Medulla oblongata (tissue), 1 donor: ENCODE measurements at regions not wholly inside any gene's neighbourhood (a gene's known extent, or its start where the extent isn't known, plus 50 kb on each side); places are given as distances from the start of the nearest gene placed in this dataset.
"Not testable (repeated sequence)": the region's sequence is repeated elsewhere in the genome, so short reads cannot be mapped to it uniquely, and the experiment has no call there.

ENCODE experiments used
- DNase-seq: peaks from one replicate; pipeline ENCODE4 v3.0.0-alpha.2; 2015; ENCODE audit errors: extremely low spot score

DNA sequence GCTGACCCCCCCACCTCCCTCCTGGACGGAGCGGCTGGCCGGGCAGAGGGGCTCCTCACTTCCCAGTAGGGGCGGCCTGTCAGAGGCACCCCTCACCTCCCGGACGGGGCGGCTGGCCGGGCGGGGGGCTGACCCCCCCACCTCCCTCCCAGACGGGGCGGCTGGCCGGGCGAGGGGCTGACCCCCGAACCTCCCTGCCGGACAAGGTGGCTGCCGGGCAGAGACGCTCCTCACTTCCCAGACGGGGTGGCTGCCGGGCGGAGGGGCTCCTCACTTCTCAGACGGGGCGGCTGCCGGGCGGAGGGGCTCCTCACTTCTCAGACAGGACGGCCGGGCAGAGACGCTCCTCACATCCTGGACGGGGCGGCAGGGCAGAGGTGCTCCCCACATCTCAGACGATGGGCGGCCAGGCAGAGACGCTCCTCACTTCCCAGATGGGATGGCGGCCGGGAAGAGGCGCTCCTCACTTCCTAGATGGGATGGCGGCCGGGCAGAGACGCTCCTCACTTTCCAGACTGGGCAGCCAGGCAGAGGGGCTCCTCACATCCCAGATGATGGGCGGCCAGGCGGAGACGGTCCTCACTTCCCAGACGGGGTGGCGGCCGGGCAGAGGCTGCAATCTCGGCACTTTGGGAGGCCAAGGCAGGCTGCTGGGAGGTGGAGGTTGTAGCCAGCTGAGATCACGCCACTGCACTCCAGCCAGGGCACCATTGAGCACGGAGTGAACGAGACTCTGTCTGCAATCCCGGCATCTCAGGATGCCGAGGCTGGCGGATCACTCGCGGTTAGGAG lies 66.2 kb upstream of the PAPPA2 start:
- not testable (repeated sequence) for DNase-seq

DNA sequence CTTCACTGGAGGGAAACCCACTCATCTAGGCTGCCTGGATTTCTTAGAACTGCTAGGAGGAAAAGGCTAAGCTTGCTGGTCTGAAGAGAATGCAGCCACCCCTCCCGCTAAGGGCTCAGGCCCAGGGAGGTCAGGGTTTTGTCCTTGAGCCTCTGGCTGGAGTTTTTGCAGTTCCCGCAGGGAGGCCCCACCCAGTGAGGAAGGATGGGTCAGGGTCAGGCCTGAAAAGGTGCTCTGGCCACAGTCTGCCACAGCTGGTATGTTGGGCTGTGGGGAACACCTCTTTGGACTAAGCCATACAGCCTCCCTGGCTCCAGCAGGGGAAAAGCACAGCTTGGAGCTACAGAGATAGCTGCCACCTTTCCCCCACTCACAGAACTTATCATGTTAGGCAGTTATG lies 71.4 kb upstream of the PAPPA2 start:
- no peak for DNase-seq

DNA sequence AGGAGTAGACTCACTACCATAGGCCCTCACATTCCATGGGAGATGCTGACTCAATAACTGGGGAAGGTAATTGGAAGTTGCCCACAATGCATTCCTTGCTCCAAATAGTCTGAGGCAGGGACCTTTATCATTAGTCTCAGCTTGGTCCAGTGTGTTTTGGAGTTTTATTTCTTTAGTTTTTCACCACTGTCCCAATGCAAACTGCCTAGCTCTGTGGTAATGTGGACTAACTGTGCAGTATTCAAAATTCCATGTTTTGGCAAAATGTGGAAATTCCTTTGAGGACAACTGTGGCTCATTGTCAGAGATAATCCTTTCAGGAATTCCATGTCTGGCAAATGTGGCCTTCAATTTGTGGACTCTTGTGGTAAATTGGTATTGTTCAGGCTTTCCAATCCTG lies 78.1 kb upstream of the PAPPA2 start:
- DNase-seq = no peak

DNA sequence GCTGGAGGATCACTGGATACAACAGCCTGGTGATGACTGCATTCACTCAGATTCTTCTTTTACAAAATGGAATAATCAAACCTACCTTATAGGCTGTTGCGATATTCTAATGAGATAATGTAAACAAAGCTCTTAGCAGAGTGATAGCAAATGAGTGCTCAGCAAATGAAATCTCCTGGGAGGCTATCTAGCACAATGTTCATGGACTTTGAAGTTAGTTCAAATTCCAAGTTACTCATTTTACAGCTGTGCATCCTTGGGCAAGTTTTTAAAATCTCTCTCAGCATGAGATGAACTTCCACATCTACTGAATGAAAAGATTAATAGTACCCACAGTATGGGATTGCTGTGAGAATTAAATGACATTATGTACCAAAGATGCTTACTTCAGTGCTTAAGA lies 80.8 kb upstream of the PAPPA2 start:
- DNase-seq = no peak

DNA sequence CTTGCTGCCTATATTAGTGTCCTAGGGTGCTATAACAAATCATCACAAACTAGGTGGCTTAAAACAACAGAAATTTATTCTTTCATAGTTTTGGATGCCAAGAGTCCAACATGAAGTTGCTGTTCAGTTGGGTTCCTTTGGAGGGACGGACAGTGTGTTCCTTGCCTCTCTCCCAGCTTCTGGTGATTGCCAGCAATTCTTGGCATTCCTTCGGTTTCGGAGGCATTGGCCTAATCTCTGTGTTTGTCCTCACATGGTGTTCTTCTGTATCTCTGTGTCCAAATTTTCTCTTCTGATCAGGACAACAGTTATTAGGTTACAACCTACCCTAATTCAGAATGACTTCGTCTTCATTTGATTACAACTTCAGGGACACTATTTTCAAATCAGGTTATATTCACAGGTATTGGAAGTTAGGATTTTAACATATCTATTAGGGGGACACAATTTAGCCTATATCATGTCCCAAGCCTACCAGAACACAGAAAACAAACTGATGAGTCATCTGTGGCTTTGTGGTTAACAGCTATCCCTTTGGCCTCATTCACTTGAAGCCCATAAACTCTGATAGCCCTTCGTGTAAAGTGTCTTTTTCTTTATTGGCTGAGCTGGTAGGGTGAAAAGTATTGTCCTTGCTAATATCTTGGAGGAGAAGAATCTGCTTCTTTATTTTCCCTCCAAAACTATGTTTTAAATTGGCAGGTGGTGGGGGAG lies 83.2 kb upstream of the PAPPA2 start:
- no peak for DNase-seq

DNA sequence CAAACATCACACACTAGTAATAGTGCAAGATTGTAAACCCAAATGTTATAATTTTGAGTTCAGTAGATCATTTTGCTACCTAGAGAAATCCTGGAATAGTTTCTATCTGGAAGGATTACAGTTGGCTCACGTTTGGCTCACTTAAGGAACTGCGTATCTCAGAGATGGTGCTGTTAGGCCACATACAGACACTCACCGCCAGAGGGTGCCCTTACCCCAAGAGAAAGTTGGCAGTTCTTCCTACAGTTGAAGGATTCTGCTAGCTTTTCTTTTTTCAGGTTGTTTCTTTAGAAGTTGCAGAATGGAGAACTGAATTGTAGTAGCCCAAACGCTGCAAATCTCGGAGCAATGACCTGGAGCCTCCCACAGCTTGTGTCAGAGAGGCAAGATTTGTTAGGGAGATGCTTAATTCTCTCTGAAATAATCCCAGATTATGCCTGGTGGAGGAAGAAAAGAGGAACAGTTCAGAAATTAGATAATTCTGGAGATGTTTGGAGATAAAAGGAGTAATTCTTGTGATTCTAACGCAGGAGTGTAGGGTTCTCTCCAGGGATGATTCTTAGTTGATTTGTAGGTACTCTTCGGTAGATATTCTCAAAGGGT lies 87.9 kb upstream of the PAPPA2 start:
- DNase-seq = peak; percentile 83

DNA sequence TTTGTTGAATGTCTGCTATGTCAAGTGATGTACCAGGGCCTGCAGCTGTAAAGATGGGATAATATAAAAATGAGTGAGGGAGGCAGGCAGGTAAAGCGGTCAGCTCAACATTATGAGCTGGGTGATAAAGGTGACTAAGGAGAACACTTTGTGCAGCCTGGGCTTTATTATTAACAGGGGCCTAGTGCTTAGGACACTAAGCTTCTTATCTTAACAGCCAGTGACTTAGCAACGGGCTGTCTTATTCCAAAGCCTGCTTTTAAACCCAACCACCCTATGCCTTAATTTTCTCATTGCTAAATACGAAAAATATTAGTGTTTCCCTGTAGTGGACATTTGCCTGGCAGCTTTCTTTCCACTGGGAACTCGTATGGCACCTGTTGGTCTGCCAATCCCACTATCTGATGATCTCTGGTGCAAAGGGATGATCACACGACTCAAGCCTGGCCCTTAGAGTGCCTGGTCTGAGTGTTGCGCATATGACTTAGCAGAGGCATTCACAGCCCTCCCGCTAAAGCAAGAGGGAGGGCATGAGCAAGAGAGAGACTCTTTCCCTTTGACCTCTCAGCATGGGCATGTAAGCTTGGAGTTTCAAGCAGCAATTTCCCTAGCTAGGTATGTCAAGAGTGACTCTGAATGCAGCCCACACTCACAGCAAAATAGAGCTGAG lies 98.6 kb upstream of the PAPPA2 start:
- DNase-seq = no peak

DNA sequence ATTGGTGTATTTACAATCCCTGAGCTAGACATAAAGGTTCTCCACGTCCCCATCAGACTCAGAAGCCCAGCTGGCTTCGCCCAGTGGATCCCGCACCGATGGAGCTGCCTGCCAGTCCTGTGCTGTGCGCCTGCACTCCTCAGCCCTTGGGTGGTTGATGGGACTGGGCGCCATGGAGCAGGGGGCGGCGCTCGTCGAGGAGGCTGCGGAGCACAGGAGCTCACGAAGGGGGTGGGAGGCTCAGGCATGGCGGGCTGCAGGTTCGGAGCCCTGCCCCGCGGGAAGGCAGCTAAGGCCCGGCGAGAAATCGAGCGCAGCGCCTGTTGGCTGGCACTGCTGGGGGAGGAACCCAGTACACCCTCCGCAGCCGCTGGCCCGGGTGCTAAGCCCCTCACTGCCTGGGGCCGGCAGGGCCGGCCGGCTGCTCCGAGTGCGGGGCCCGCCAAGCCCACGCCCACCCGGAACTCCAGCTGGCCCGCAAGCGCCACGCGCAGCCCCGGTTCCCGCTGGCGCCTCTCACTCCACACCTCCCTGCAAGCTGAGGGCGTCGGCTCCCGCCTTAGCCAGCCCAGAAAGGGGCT lies 113.8 kb upstream of the PAPPA2 start:
- DNase-seq = not testable (repeated sequence)

DNA sequence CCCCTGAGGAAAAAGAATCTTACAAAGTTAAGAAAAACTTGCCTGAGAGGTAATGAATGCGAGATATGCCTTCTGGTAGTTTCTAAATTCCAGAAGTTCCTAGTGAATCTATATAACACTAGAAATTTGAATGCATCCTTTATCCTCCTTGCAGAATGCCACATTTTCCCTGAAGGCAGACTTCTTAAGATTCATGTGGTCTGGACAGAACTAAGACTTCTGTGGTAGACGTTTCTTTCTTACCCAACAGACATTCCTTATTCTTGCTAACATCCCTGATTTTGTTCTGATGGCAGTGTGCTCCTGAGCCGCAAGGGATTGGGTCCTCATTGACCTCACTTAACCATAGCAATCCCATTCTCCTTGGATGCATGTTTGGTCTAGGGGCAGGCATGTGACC lies 121.3 kb upstream of the PAPPA2 start:
- DNase-seq = no peak

DNA sequence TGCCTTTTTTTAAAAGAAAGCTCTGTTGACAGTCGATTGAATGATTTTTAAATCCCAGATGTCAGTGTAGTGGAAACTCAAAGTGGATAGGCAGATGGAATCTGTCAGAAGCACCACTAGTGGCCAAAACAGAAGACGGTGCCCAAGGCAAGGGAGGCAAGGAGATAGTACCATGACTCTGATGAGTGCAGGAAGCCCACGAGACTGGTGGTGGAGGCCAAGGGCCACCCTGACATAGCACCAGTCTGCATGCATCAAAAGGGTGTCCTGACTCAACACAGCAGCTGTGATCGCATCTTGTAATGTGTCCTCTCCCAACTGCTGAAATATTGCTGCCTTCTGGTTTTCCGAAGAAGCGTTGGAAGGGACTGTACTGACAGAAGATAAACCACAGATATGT lies 124.1 kb upstream of the PAPPA2 start:
- DNase-seq = no peak

DNA sequence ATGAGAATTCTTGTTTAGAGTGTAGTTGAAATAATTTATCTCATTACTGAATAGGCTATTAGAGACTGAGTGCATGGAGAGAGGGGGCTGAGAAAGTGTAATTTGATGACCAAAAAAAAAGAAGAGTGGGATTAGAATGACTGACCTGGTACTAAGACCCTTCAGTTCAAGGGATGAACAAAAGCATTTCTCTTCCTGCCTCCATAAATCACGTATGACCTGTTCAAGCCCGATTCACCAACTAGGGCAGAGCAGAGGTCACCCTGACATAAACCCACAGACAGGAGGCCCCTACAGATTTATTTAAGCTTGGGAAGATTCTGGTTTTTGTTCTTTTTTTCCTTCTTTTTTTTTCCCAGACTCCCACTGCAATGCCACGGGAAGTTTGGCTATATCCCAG lies 123.7 kb upstream of the COP1 start:
- no peak for DNase-seq

DNA sequence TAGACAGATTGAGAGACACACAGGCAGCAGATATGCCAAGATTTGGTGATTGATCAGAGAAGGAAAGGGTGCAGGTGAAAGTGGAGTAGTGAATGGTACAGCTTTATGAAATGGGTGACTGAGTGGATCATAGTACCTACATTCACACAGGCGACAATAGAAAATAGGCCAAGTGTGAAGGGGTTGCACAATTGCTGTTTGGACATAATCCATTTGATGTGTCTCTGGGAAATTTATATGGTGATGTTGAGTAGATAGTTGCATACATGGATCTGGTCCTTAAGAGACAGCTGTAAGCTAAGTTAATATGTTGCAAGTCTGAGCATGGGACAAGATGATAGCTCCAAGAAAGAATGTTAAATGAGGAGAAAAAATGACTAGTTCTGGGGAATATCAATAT lies 118.6 kb upstream of the COP1 start:
- DNase-seq = no peak

DNA sequence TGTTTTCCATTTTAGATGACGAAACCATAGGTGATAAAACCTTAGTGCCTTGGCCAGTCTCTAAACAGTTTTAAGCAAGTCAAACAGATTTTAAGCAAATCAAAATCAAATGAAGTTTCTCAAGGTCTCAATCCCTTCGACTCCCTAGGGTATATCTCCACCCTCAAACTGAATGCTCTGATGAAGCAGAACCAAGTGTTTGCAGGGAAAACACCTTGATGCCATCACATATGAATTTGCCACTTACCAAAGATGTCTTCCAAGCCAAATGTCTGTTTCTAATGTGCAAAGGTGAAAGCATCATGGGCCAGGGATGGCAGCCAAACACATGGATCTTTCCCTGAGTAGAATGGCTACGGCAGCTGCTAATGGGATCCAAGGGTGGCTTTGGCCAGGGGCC lies 116.4 kb upstream of the COP1 start:
- no peak for DNase-seq

DNA sequence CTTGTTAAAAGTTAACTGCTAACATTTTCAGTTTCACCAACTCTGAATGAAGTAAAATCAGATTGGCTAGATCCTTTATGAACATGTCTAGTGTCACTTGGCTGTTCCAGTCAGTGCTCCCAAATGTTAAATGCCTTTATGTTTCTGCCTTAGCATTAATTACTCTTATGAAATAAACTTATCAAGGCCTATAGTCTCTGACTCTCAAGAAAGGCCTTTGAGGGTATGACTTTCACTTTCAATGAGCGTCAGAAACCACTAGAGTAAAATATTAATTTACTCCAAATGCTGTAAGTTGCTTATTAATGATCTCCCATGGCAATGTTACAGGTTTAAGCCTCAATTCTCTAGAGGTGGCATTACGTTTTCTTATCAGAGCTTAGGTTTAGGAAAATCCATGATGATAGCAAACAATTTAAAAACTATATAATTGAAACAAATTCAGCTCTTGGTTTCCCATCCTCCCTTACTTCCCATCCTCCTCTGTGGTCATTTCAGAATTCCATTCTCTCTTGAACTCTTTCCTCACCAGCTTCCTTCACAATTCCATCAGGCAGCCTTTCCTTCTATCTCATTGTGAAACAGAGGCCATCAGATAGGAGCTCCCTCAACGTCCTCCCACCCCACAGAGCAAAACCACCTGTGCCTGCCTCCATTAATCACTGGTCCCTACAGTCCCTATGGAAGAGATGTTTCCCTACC lies 108.6 kb upstream of the COP1 start:
- DNase-seq = no peak

DNA sequence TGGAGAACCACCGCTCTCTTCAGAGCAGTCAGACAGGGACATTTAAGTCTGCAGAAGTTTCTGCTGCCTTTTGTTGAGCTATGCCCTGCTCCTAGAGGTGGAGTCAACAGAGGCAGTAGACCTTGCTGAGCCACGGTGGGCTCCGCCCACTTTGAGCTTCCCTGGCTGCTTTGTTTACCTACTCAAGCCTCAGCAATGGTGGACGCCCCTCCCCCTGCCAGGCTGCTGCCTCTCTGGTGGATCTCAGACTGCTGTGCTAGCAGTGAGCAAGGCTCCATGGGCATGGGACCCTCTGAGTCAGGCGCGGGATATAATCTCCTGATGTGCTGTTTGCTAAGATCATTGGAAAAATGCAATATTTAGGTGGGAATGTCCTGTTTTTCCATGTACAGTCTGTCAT lies 89.5 kb upstream of the COP1 start:
- not testable (repeated sequence) for DNase-seq

DNA sequence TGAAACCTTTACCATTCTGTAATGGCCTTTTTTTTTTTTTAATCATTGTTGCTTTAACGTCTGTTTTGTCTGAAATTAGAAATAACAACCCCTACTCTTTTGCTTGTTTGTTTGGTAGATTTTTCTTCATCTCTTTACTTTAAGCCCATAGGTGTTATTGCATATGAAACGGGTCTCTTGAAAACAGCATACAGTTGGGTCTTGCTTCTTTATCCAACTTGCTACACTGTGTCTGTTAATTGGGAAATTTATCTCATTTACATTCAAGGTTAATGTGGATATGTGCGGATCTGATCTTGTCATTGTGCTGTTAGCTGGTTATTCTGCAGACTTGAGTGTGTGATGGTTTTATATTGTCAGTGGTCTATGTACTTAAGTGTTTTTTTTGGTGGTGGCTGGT lies 78.9 kb upstream of the COP1 start:
- no peak for DNase-seq

DNA sequence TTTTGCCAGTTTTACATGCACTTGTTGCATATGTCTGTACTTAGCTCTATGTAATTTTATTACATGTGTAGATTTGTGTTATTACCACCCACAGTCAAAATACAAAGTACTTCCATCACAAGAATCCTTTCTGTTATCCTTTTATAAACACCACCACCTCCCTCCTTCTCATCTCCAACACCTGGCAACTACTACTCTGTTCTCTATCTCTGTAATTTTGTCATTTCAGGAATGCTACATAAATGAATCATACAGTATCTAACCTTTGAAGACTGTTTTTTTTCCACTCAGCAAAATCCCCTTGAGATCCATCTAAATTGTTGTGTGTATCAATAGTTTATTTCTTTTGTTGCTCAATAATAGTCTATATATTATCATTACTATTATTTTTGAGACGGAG lies 64.5 kb upstream of the COP1 start:
- no peak for DNase-seq
